ENCODE measurements at regions not wholly inside any gene's neighbourhood (a gene's known extent, or its start where the extent isn't known, plus 50 kb on each side); places are given as distances from the start of the nearest gene placed in this dataset.

GRCh38 chrX:10739426-10739825 lies 119.0 kb upstream of the MID1 start:
- Histone ChIP-seq H3K56ac (replicated peaks; ENCODE audit: insufficient read length, low read depth, low read length) (no peak overlapping the region), H3K18ac (ENCODE audit: extremely low read depth, low read length) (no peak overlapping the region), H2BK20ac (ENCODE audit: low read length) (no peak overlapping the region), H3K23me2 (ENCODE audit: low read depth, low read length) (no peaks in the 10 kb centered on the region), H3K4me1 (replicated peaks in 1 of 4; ENCODE audit: control insufficient read depth in 3 of 4, insufficient read depth in 4 of 4, low read length in 3 of 4) (peaks cover 0 to 12% (median 4%) of the 10 kb centered on the region in 4 experiments; a peak in 4 of 7 replicates), H3K4ac (replicated peaks; ENCODE audit: insufficient read length, low read depth, low read length) (no peak overlapping the region), H3K23ac (ENCODE audit: insufficient read length) (no peak overlapping the region), H3K79me2 (ENCODE audit: control insufficient read depth in 1 of 2, insufficient read depth in 2 of 2, low read length in 2 of 2) (no peaks in the 10 kb centered on the region), H2AFZ (ENCODE audit: low read length) (no peak overlapping the region), H3K79me1 (ENCODE audit: low read depth, low read length) (no peaks in the 10 kb centered on the region), H3K14ac (ENCODE audit: insufficient read length) (no peak overlapping the region), H3K9me3 (ENCODE audit: insufficient read depth in 2 of 2, low read depth in 1 of 2, low read length in 1 of 2) (no peaks in the 10 kb centered on the region), H3K4me2 (ENCODE audit: insufficient read depth in 1 of 2, low read depth in 2 of 2, low read length in 2 of 2) (no peak overlapping the region), H3K27me3 (replicated peaks in 1 of 4; ENCODE audit: control insufficient read depth in 3 of 4, extremely low read depth in 1 of 4, insufficient read depth in 3 of 4, low read length in 3 of 4) (no peaks in the 10 kb centered on the region), H2BK120ac (replicated peaks; ENCODE audit: low read depth, low read length) (no peak overlapping the region), H4K5ac (ENCODE audit: insufficient read length, low read depth, low read length) (no peak overlapping the region), H3K36me3 (ENCODE audit: control insufficient read depth in 2 of 4, insufficient read depth in 4 of 4, low read length in 3 of 4) (no peaks in the 10 kb centered on the region), H2BK5ac (ENCODE audit: low read depth, low read length) (no peak overlapping the region), H3K27ac (ENCODE audit: low read depth, low read length) (no peak overlapping the region), H4K8ac (ENCODE audit: extremely low read depth, insufficient read depth, low read length) (no peak overlapping the region), H4K91ac (replicated peaks; ENCODE audit: insufficient read length, low read length) (no peak overlapping the region), H3K9ac (replicated peaks in 1 of 4; ENCODE audit: extremely low read depth in 1 of 4, low read depth in 3 of 4, low read length in 3 of 4) (no peak overlapping the region), H2BK12ac (ENCODE audit: low read depth, low read length) (no peak overlapping the region), H4K20me1 (replicated peaks in 1 of 2; ENCODE audit: control insufficient read depth in 1 of 2, insufficient read depth in 2 of 2, low read length in 2 of 2) (no peaks in the 10 kb centered on the region), H2AK5ac (ENCODE audit: low read depth, low read length) (no peak overlapping the region), H2BK15ac (ENCODE audit: low read length) (no peak overlapping the region), H3K4me3 (ENCODE audit: extremely low read depth in 1 of 4, insufficient read depth in 2 of 4, low read depth in 3 of 4, low read length in 4 of 4) (no peak overlapping the region)
- FAIRE-seq (no peak), DNase-seq (ENCODE audit: low read depth in 1 of 2, low spot score in 2 of 2) (no peak)
- ChIA-PET CTCF (ENCODE audit: partially characterized antibody) (no interaction called here), POLR2A (ENCODE audit: partially characterized antibody) (no interaction called here)
- no peak for TF ChIP-seq SIRT6 (IDR thresholded peaks at IDR 0.05; ENCODE audit: low read length)
- 70% methylated on average over 1 of the region's 1 CpG; no CpG with 5 or more reads in 1 of the 2 experiments for WGBS, 2 experiments (ENCODE audit: extremely low coverage in 1 of 2, insufficient coverage in 1 of 2, insufficient read length in 1 of 2, insufficient replicate concordance in 2 of 2, low coverage in 1 of 2, low lambda C conversion rate in 2 of 2, missing lambda C conversion rate in 1 of 2)
